NCI-H146 (cell line): ENCODE measurements at regions not wholly inside any gene's neighbourhood (a gene's known extent, or its start where the extent isn't known, plus 50 kb on each side); places are given as distances from the start of the nearest gene placed in this dataset.

Experiments used
- DNase-seq: peaks from one replicate; lab custom pipeline; 2025; lab: John Stamatoyannopoulos, UW

DNA sequence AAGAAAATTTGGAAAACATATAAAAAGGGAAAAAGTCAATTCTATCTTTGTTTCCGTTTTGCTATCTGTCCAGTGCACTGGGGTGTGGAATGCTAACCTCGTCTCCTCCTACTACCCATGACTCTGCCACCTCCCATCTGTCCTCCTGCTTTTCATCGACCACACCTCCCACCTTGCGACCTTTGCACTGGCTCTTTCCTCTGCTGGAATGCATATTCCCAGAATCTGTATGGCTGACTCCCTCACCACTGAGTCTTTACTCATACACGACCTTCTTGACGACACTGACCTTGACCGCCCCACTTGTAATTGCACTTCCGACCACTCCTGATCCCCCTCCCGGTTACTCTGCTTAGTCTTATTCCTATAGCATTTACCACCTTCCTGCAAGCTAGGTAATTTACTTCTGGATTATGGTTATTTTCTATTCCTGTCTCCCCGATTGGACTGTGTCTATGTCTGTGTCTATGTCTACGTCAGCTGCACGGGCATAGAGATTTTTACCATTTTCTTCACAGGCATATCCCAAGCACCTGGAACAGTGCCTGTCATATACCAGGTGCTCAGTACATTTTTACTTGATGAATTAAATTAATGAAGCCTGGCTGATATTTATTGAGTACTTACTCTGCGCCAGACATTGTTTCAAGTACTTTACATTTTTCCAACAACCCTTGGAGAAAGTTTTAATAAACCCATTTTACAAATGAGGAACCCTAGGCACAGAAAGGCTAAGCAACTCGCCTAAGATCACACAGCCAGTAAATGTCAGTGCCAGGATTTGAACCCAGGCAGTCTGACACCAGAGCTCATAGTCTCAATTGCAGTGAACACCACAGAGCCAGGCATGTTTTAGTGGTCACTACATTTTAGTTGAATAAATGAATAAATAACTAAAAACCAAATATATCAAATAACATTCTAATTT is 54.0 kb upstream of the SLC22A11 start:
- DNase-seq, result no peak

DNA sequence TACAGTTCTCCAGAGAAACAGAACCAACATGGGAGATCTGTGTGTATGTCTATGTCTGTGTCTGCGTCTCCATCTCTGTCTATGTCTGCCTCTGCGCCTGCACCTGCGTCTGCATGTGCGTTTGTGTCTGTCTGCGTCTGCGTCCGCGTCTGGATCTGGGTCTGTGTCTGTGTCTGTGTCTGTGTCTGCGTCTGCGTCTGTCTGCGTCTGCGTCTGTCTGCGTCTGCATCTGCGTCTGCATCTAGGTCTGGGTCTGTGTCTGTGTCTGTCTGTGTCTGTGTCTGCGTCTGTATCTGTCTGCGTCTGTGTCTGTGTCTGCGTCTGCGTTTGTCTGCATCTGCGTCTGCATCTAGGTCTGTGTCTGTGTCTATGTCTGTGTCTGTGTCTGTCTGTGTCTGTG is 53.1 kb upstream of the SLC22A11 start:
- no peak for DNase-seq

DNA sequence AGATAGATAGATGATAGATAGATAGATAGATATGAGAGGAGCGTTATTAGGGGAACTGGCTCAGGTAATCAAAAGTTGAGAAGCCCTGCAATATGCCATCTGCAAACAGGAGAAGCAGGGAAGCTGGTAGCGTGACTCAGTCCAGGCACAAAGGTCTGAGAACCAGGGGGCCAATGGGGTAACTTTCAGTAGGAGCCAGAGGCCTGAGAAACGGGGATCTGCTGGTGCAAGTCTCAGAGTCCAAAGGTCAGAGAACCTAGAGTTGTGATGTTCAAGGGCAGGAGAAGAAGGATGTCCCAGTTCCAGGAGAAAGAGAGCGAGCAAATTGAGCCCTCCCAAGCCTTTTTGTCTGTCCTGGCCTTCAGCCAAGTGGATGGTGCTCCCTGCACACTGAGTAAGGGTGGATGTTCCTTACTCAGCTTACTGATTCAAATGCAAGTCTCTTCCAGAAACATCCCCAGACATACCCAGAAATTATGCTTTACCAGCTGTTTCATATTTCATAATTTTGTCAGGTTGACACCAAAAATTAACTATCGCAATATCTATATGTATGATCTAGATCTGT is 52.5 kb upstream of the SLC22A11 start:
- DNase-seq, result no peak

DNA sequence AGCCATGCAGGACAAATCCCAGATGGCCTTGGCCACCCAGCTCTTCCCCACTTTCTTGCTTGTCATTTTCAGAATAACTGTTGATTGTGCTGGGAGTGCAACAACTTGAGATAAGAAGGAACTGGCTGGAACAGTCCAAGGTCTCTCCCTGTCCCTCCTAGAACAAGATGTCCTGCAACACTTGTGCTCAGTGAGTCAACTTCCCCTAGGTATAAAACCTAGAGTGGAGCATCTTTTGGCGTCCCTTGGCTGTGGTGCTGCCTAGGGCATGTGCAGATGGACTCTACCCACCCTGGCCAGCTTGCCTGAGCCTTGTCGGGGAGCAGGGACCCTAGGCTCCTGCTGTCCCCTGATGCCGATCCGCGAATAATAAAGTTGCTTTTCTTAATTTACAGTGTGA is 50.7 kb upstream of the SLC22A11 start:
- DNase-seq, result no peak
